ENCODE measurements at regions not wholly inside any gene's neighbourhood (a gene's known extent, or its start where the extent isn't known, plus 50 kb on each side); places are given as distances from the start of the nearest gene placed in this dataset.

- Histone ChIP-seq H3K4me2 (ENCODE audit: low read depth, low read length) (no peak overlapping the region), H3K36me3 (replicated peaks in 1 of 2; ENCODE audit: control insufficient read depth in 1 of 2, insufficient read depth in 2 of 2, low read length in 2 of 2) (no peaks in the 10 kb centered on the region), H3K79me2 (ENCODE audit: insufficient read depth, low read length) (no peaks in the 10 kb centered on the region), H2AFZ (ENCODE audit: low read length) (no peak overlapping the region), H3K9me3 (ENCODE audit: low read length) (no peaks in the 10 kb centered on the region), H4K20me1 (ENCODE audit: insufficient read depth, low read length) (no peaks in the 10 kb centered on the region), H3K27ac (ENCODE audit: extremely low read length, insufficient read depth, low read length) (no peak overlapping the region), H3K4me3 (replicated peaks in 1 of 3; ENCODE audit: insufficient read depth in 1 of 3, low read depth in 2 of 3, low read length in 3 of 3) (no peak overlapping the region), H3K4me1 (ENCODE audit: insufficient read depth, low read length) (peaks cover 35% of the 10 kb centered on the region), H3K9ac (ENCODE audit: insufficient read depth, low read depth, low read length) (no peak overlapping the region), H3K27me3 (ENCODE audit: control insufficient read depth in 1 of 2, insufficient read depth in 2 of 2, low read length in 2 of 2) (no peaks in the 10 kb centered on the region)
- 100% methylated on average over 1 of the region's 1 CpG for WGBS (ENCODE audit: low lambda C conversion rate)
- POLR2A ChIA-PET = no interaction called here
- ATAC-seq (no peak), FAIRE-seq (no peak), DNase-seq (ENCODE audit: low spot score) (no peak)
- TF ChIP-seq ZNF557 (CRISPR knock-in tag; IDR thresholded peaks at IDR 0.05) (no peak), KAT8 (CRISPR knock-in tag; IDR thresholded peaks at IDR 0.05) (no peak), NFRKB (IDR thresholded peaks at IDR 0.05) (no peak), PHF5A (CRISPR knock-in tag; IDR thresholded peaks at IDR 0.05; ENCODE audit: low read depth, unreplicated experiment) (no peak), MEF2D (CRISPR knock-in tag; IDR thresholded peaks at IDR 0.05) (no peak), CEBPB (IDR thresholded peaks at IDR 0.05; ENCODE audit: borderline replicate concordance, low read depth, low read length) (no peak), XRCC5 (optimal IDR thresholded peaks at IDR 0.05; ENCODE audit: low read length) (no peak), CAMTA2 (CRISPR knock-in tag; IDR thresholded peaks at IDR 0.05; ENCODE audit: borderline replicate concordance) (no peak), ZNF562 (CRISPR knock-in tag; IDR thresholded peaks at IDR 0.05; ENCODE audit: borderline replicate concordance) (no peak)
- in situ Hi-C loops (cut with HindIII; ENCODE audit: extremely low pct_ligation_motif_present, low pct_unique_long_range_greater_than_20kb) (no loop called here), intact Hi-C loops (cut with micrococcal nuclease; ENCODE audit: unreplicated experiment) (no loop called here)
- CTCF ChIA-PET (ENCODE audit: low intra/inter-chr PET ratio, low total read pairs) = no interaction called here
- BruUV-seq (replicated peaks) = no TSS peak
Measured at GRCh38 chr5:142506046-142506445, 179.8 kb downstream of the FGF1 start.

GRCh38 chr5:142501890-142502289 is 177.1 kb upstream of the SPRY4 start:
- ChIA-PET POLR2A (no interaction called here), CTCF (ENCODE audit: low intra/inter-chr PET ratio, low total read pairs) (no interaction called here)
- Histone ChIP-seq H3K4me2 (ENCODE audit: low read depth, low read length) (no peak overlapping the region), H3K27ac (ENCODE audit: extremely low read length, insufficient read depth, low read length) (no peak overlapping the region), H3K4me3 (replicated peaks in 1 of 3; ENCODE audit: insufficient read depth in 1 of 3, low read depth in 2 of 3, low read length in 3 of 3) (no peak overlapping the region), H3K9ac (ENCODE audit: insufficient read depth, low read depth, low read length) (no peak overlapping the region), H3K36me3 (replicated peaks in 1 of 2; ENCODE audit: control insufficient read depth in 1 of 2, insufficient read depth in 2 of 2, low read length in 2 of 2) (no peaks in the 10 kb centered on the region), H3K4me1 (ENCODE audit: insufficient read depth, low read length) (peaks cover 42% of the 10 kb centered on the region), H4K20me1 (ENCODE audit: insufficient read depth, low read length) (no peaks in the 10 kb centered on the region), H3K79me2 (ENCODE audit: insufficient read depth, low read length) (no peaks in the 10 kb centered on the region), H3K9me3 (ENCODE audit: low read length) (no peaks in the 10 kb centered on the region), H2AFZ (ENCODE audit: low read length) (no peak overlapping the region), H3K27me3 (ENCODE audit: control insufficient read depth in 1 of 2, insufficient read depth in 2 of 2, low read length in 2 of 2) (no peaks in the 10 kb centered on the region)
- no peak for TF ChIP-seq MXD3 (CRISPR knock-in tag; IDR thresholded peaks at IDR 0.05)
- no peak for TF ChIP-seq ZSCAN31 (CRISPR knock-in tag; IDR thresholded peaks at IDR 0.05; ENCODE audit: low read depth)
- TF ChIP-seq FOXK2 (IDR thresholded peaks at IDR 0.05) = no peak
- TF ChIP-seq TRIM22 (IDR thresholded peaks at IDR 0.05) = no peak
- no peak for TF ChIP-seq FOSL1 (CRISPR knock-in tag; IDR thresholded peaks at IDR 0.05; ENCODE audit: borderline replicate concordance)
- no peak for TF ChIP-seq ZNF136 (CRISPR knock-in tag; IDR thresholded peaks at IDR 0.05; ENCODE audit: low read depth)
- no peak for TF ChIP-seq ZNF253 (CRISPR knock-in tag; IDR thresholded peaks at IDR 0.05; ENCODE audit: borderline replicate concordance)
- no peak for TF ChIP-seq ZNF263 (CRISPR knock-in tag; IDR thresholded peaks at IDR 0.05)
- TF ChIP-seq TBL1XR1 (IDR thresholded peaks at IDR 0.05; ENCODE audit: borderline replicate concordance, low read length, partially characterized antibody) = no peak
- intact Hi-C loops (cut with micrococcal nuclease; ENCODE audit: unreplicated experiment) = no loop called here
- 94% methylated on average over 3 of the region's 3 CpGs for WGBS (ENCODE audit: low lambda C conversion rate)
- in situ Hi-C loops (cut with HindIII; ENCODE audit: extremely low pct_ligation_motif_present, low pct_unique_long_range_greater_than_20kb) = no loop called here
- ATAC-seq (no peak), FAIRE-seq (no peak), DNase-seq (ENCODE audit: low spot score) (no peak)
- no TSS peak for BruUV-seq (replicated peaks)
